GM21717 (cell line): ENCODE measurements at regions not wholly inside any gene's neighbourhood (a gene's known extent, or its start where the extent isn't known, plus 50 kb on each side); places are given as distances from the start of the nearest gene placed in this dataset.
"Not testable (repeated sequence)": the region's sequence is repeated elsewhere in the genome, so short reads cannot be mapped to it uniquely, and the experiment has no call there.

Source experiments
- ATAC-seq: cut with Tn5 transposase; IDR thresholded peaks from one replicate; pipeline ENCODE4 v1.9.1; 2021; ENCODE audit warnings: mild to moderate bottlenecking, moderate library complexity; ENCODE audit not compliant: unreplicated experiment

- no peak for ATAC-seq
Measured at GRCh38 chr5:14954216-14954615, 82.6 kb upstream of the ANKH start.

- ATAC-seq, result no peak
Measured at GRCh38 chr5:14953075-14953607, 81.6 kb upstream of the ANKH start.

DNA sequence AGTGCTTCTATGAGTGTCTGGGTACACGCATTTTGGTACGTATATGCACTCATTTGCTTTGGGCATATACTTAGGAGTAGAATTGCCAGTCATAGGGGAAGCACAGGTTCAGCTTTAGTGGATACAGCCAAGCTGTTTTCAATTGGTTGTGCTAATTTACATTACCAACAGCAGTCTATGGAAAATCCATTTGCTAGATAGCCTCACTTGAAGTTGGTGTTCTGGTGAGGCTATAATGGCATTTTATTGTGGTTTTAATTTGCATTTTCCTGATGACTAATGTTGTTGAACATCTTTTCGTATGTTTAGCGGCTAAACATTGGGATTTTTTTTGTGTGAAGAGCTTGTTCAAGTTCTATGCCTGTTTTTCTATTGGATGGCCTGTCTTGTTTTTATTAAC, 76.8 kb upstream of the ANKH start:
- ATAC-seq, result no peak

- ATAC-seq, result no peak
Measured at GRCh38 chr5:14946815-14947620, 75.4 kb upstream of the ANKH start.

GRCh38 chr5:14945450-14945849, 73.9 kb upstream of the ANKH start:
- ATAC-seq, result no peak

- ATAC-seq, result no peak
Measured at GRCh38 chr5:14944996-14945395, 73.4 kb upstream of the ANKH start.

GRCh38 chr5:14944350-14944739, 72.8 kb upstream of the ANKH start:
- no peak for ATAC-seq

GRCh38 chr5:14942212-14942611, 70.6 kb upstream of the ANKH start:
- no peak for ATAC-seq

- ATAC-seq, result no peak
Measured at GRCh38 chr5:14937254-14937653, 65.7 kb upstream of the ANKH start.

DNA sequence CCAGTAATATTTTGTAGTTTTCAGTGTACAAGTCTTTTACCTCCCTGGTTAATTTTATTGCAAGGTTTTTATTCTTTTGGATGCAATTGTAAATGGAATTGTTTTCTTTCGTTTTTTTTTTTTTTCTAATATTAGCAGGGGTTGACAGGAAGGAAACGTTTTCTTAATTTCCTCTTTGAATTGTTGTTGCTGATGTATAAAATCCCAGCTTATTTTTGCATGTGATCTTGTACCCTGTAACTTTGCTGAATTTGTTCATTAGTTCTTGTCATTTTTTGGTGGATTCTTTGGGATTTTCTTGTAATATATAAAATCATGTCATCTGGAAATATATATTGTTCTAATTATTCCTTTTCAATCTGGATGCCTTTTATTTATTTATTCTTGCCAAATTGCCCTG, 65.0 kb upstream of the ANKH start:
- ATAC-seq, result no peak

GRCh38 chr5:14935341-14935740, 63.8 kb upstream of the ANKH start:
- ATAC-seq, result no peak

- ATAC-seq, result no peak
Measured at GRCh38 chr5:14932902-14933469, 61.4 kb upstream of the ANKH start.

DNA sequence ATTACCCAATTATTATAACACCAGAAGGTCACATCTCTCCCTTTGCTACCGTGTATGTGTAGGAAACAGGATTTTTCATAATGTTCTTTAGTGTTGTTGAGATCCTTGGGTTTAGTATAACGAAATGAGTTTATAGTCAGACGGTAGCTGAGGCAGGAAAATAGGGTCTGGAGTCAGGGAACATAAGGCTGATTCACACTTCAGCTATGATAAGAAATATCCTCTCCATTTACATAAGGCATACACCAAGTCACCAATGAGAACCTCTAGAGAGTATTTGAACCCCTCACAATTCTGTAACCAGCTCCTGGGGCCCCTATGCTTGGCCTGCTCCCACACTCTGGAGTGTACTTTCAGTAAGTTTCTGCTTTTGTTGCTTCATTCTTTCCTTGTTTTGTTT, 58.9 kb upstream of the ANKH start:
- no peak for ATAC-seq

DNA sequence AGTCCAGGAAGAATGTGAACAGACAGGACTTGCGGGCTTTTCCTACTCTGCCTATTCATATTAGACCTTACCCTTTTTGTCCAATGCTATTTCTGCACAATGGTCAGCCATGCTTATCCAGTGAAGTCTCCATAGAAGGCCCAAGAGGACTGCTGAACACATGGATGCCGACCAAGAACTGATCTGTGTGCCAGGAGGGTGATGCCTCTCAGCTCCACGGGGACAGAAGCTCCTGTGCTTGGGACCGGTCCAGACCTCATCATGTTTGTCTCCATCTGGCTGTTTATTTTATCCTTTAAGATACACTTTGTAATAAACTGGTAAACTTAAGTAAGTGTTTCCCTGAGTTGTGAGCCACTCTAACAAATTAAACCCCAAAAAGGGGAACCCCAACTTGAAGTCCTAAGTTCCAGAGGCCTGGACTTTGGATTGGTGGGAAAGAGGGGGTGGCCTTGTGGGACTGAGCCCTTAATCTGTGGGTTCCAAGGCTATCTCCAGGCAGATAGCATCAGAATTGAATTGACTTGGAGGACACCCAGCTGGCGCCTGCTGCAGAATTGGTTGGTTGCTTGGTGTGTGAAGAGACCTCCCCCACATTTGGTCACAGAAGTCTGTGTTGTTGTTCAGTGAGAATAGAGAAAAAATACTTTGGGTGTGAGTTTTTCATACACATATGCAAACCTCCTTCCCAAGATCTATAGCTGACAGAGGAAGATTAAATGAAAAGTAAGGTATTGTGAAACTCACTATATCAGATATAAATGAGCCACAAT, 57.9 kb upstream of the ANKH start:
- ATAC-seq, result no peak

DNA sequence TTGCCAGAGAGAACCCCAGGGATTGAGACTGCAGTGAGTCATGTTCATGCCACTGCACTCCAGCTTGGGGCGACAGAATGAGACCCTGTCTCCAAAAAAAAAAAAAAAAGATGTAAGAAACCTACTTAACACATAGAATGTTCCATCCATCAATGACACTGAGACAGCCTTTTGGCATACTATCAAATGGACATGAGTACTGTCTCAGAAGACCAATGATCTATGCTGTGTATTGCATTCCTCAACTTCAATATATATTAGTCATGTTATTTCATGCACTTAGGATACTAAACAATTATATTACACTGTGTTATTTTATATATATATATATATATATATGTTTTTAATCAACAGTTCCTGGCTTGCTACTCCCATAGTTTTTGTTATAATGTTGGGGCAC, 57.1 kb upstream of the ANKH start:
- no peak for ATAC-seq

GRCh38 chr5:14925326-14925725, 53.7 kb upstream of the ANKH start:
- ATAC-seq, result no peak

GRCh38 chr5:14922952-14923351, 51.4 kb upstream of the ANKH start:
- not testable (repeated sequence) for ATAC-seq

- ATAC-seq, result no peak
Measured at GRCh38 chr5:14922456-14922855, 50.9 kb upstream of the ANKH start.
